HepG2 (cell line): ENCODE measurements at regions not wholly inside any gene's neighbourhood (a gene's known extent, or its start where the extent isn't known, plus 50 kb on each side); places are given as distances from the start of the nearest gene placed in this dataset.

Source experiments
- ATAC-seq: fragments of 200-7000 bp; cut with Tn5 transposase; 3 replicates; pipeline ENCODE4 v1.9.1; 2020; ENCODE audit warnings: mild to moderate bottlenecking, moderate library complexity
- BruUV-seq: library from RNA; stranded (reverse); fragments of 400-500 nt; replicated peaks from 2 replicates; lab custom pipeline; 2021; lab: Mats Ljungman, UMichigan
- CTCF ChIA-PET: fragments of 300-600 bp; formaldehyde crosslinking; extraction: SDS; loops from one replicate; lab custom pipeline; 2021; ENCODE audit warnings: low total read pairs, inconsistent platforms, low intra/inter-chr PET ratio; lab: Yijun Ruan, JAX
- POLR2A ChIA-PET: fragments of 350-600 bp; sonication (Branson Sonifier 250); formaldehyde crosslinking; loops from one replicate; lab custom pipeline; 2020; ENCODE audit warnings: antibody characterized with exemption, inconsistent platforms; lab: Yijun Ruan, JAX
- DNase-seq: peaks from one replicate; pipeline ENCODE4 v3.0.0-alpha.2; 2015; ENCODE audit warnings: low spot score
- FAIRE-seq: peaks from 3 replicates; lab custom pipeline; 2011; peaks lifted over from hg19 to GRCh38; lab: Jason Lieb, UNC
- H2AFZ ChIP-seq: one replicate; pipeline ENCODE4 v1.6.1; 2011; ENCODE audit warnings: low read length, inconsistent platforms
- H3K27ac ChIP-seq: fragments of 300-600 bp; 3 replicates; pipeline ENCODE4 v1.8.0; 2011; ENCODE audit warnings: mixed run types, mild to moderate bottlenecking, mixed read lengths, low read length, inconsistent platforms; ENCODE audit not compliant: insufficient read depth; ENCODE audit errors: extremely low read length
- H3K27me3 ChIP-seq, 2 experiments: fragments of 200-600 bp in 1 of 2; 2 replicates in 1 of 2; 3 replicates in 1 of 2; pipeline versions ENCODE4 v1.6.0 to v1.8.0; 2011; ENCODE audit warnings: low read length in 2 of 2, mild to moderate bottlenecking in 2 of 2, moderate library complexity in 2 of 2, inconsistent platforms in 1 of 2; ENCODE audit not compliant: insufficient read depth in 2 of 2, control insufficient read depth in 1 of 2
- H3K36me3 ChIP-seq, 2 experiments: fragments of 200-600 bp in 1 of 2; replicated peaks in 1 of 2; 2 replicates in 1 of 2; 3 replicates in 1 of 2; pipeline versions ENCODE4 v1.5.1 to v1.8.0; 2011; ENCODE audit warnings: low read length in 2 of 2, inconsistent platforms in 1 of 2; ENCODE audit not compliant: insufficient read depth in 2 of 2, control insufficient read depth in 1 of 2
- H3K4me1 ChIP-seq: 2 replicates; pipeline ENCODE4 v1.5.1; 2012; ENCODE audit warnings: low read length, inconsistent platforms; ENCODE audit not compliant: insufficient read depth
- H3K4me2 ChIP-seq: 2 replicates; pipeline ENCODE4 v1.6.0; 2011; ENCODE audit warnings: low read depth, low read length, inconsistent platforms
- H3K4me3 ChIP-seq, 3 experiments: fragments of 200-600 bp in 1 of 3; sonication (generic), shearing (Covaris generic) in 1 of 3; replicated peaks in 1 of 3; 2 replicates each; pipeline ENCODE4 v1.5.1; 2011 to 2016; ENCODE audit warnings: low read length in 3 of 3, inconsistent platforms in 2 of 3, low read depth in 2 of 3, mild to moderate bottlenecking in 2 of 3, control low read depth in 1 of 3, mixed read lengths in 1 of 3; ENCODE audit not compliant: insufficient read depth in 1 of 3
- H3K79me2 ChIP-seq: one replicate; pipeline ENCODE4 v1.6.1; 2011; ENCODE audit warnings: low read length, inconsistent platforms; ENCODE audit not compliant: insufficient read depth
- H3K9ac ChIP-seq: 2 replicates; pipeline ENCODE4 v1.6.0; 2011; ENCODE audit warnings: mild to moderate bottlenecking, low read depth, low read length, inconsistent platforms; ENCODE audit not compliant: insufficient read depth
- H3K9me3 ChIP-seq: 2 replicates; pipeline ENCODE4 v1.5.1; 2012; ENCODE audit warnings: mild to moderate bottlenecking, low read length
- H4K20me1 ChIP-seq: 2 replicates; pipeline ENCODE4 v1.6.0; 2011; ENCODE audit warnings: inconsistent platforms, mild to moderate bottlenecking, low read length, moderate library complexity; ENCODE audit not compliant: insufficient read depth
- CENPT ChIP-seq: sonication (generic); formaldehyde crosslinking; IDR thresholded peaks from 2 replicates; pipeline ENCODE4 v1.8.0; 2022; ENCODE audit warnings: low read depth, mild to moderate bottlenecking, moderate library complexity, missing genetic modification reagents
- HMG20A ChIP-seq: IDR thresholded peaks from 2 replicates; pipeline ENCODE4 v1.6.1; 2016; ENCODE audit warnings: borderline replicate concordance
- HNRNPK ChIP-seq: fragments of 200-400 bp; formaldehyde crosslinking; IDR thresholded peaks from 2 replicates; pipeline ENCODE4 v1.6.1; 2018; ENCODE audit warnings: low read length, low read depth, moderate library complexity, mild to moderate bottlenecking; ENCODE audit not compliant: poor library complexity, severe bottlenecking
- KDM1A ChIP-seq: IDR thresholded peaks from 2 replicates; pipeline ENCODE4 v1.6.1; 2016; ENCODE audit warnings: missing compliant biosample characterization
- RBAK ChIP-seq: sonication (generic); formaldehyde crosslinking; IDR thresholded peaks from 2 replicates; pipeline ENCODE4 v1.5.1; 2020; ENCODE audit warnings: mild to moderate bottlenecking, missing genetic modification reagents
- TCF12 ChIP-seq, 2 experiments: fragments of 450-650 bp in 1 of 2; sonication (generic) in 1 of 2; formaldehyde crosslinking in 1 of 2; IDR thresholded peaks; 2 replicates each; pipeline versions ENCODE4 v1.6.1 to v1.8.0; 2017 to 2022; ENCODE audit warnings: antibody characterized with exemption in 1 of 2, mild to moderate bottlenecking in 1 of 2, missing genetic modification reagents in 1 of 2, moderate library complexity in 1 of 2
- TSC22D2 ChIP-seq: sonication (generic); formaldehyde crosslinking; IDR thresholded peaks from 2 replicates; pipeline ENCODE4 v1.5.1; 2020; ENCODE audit warnings: missing genetic modification reagents, mild to moderate bottlenecking, borderline replicate concordance
- ZBTB37 ChIP-seq: sonication (generic); formaldehyde crosslinking; IDR thresholded peaks from 2 replicates; pipeline ENCODE4 v1.4.0; 2020; ENCODE audit warnings: mild to moderate bottlenecking, missing genetic modification reagents
- ZNF292 ChIP-seq: sonication (generic); formaldehyde crosslinking; IDR thresholded peaks from 2 replicates; pipeline ENCODE4 v1.8.1; 2022; ENCODE audit warnings: mild to moderate bottlenecking, low read depth, missing genetic modification reagents, borderline replicate concordance
- ZNF512 ChIP-seq: sonication (generic); formaldehyde crosslinking; IDR thresholded peaks from 2 replicates; pipeline ENCODE4 v1.4.0; 2020; ENCODE audit warnings: mild to moderate bottlenecking, missing genetic modification reagents
- ZNF598 ChIP-seq: sonication (generic); formaldehyde crosslinking; IDR thresholded peaks from 2 replicates; pipeline ENCODE4 v1.5.1; 2020; ENCODE audit warnings: mild to moderate bottlenecking, missing genetic modification reagents, borderline replicate concordance
- ZNF777 ChIP-seq: sonication (generic); formaldehyde crosslinking; IDR thresholded peaks from 2 replicates; pipeline ENCODE4 v1.4.0; 2020; ENCODE audit warnings: missing genetic modification reagents
- WGBS: methylation state at CpG from one replicate; pipeline ENCODE4 v1.1.6; 2017; ENCODE audit warnings: low lambda C conversion rate; 5-methylcytosine and 5-hydroxymethylcytosine counted together
- in situ Hi-C: cut with HindIII; loops from 2 replicates; pipeline ENCODE4 v1.10.0; 2017; ENCODE audit warnings: low pct_unique_long_range_greater_than_20kb; ENCODE audit not compliant: extremely low pct_ligation_motif_present
- intact Hi-C: fragments of 100-400 bp; cut with micrococcal nuclease; formaldehyde crosslinking; loops from one replicate; pipeline ENCODE4 v1.10.0; 2022; ENCODE audit not compliant: unreplicated experiment
- TF ChIP-seq, protein P1 (sequence below): sonication (generic); formaldehyde crosslinking; IDR thresholded peaks from 2 replicates; pipeline ENCODE4 v1.4.0; 2020; ENCODE audit warnings: missing genetic modification reagents
- TF ChIP-seq, protein P2 (sequence below): IDR thresholded peaks from 2 replicates; pipeline ENCODE4 v1.6.1; 2016; ENCODE audit warnings: missing biosample characterization, missing genetic modification reagents, low read depth

GRCh38 chr6:33956206-33956605 is 152.4 kb upstream of the MLN start:
- H3K27me3 ChIP-seq = peaks cover 3 to 52% of the 10 kb centered on the region in 2 experiments; a peak in 4 of 5 replicates
- H3K4me2 ChIP-seq = no peak overlapping the region
- TF ChIP-seq HNRNPK (no peak), CENPT (CRISPR knock-in tag) (no peak), ZNF512 (no peak), ZNF598 (CRISPR knock-in tag) (no peak), TSC22D2 (CRISPR knock-in tag) (no peak), ZBTB37 (CRISPR knock-in tag) (no peak), KDM1A (CRISPR knock-in tag) (no peak), HMG20A (no peak), ZNF777 (CRISPR knock-in tag) (no peak), ZNF292 (CRISPR knock-in tag) (no peak), TCF12 (IDR thresholded peaks at IDR 0.05) (no peak), TCF12 (CRISPR knock-in tag; IDR thresholded peaks at IDR 0.05) (no peak), RBAK (CRISPR knock-in tag) (no peak)
- TF ChIP-seq, protein P1, sequence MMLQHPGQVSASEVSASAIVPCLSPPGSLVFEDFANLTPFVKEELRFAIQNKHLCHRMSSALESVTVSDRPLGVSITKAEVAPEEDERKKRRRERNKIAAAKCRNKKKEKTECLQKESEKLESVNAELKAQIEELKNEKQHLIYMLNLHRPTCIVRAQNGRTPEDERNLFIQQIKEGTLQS (CRISPR knock-in tag) = no peak
- TF ChIP-seq, protein P2, sequence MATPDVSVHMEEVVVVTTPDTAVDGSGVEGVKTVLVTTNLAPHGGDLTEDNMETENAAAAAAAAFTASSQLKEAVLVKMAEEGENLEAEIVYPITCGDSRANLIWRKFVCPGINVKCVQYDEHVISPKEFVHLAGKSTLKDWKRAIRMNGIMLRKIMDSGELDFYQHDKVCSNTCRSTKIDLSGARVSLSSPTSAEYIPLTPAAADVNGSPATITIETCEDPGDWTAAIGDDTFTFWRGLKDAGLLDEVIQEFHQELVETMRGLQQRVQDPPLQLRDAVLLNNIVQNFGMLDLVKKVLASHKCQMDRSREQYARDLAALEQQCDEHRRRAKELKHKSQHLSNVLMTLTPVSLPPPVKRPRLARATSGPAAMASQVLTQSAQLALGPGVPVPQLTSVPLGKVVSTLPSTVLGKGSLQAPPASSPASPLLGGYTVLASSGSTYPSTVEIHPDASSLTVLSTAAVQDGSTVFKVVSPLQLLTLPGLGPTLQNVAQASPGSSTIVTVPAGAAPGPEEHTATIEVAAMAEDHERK (CRISPR knock-in tag) = no peak
- intact Hi-C loops (no loop called here), in situ Hi-C loops (no loop called here)
- POLR2A ChIA-PET = no interaction called here
- H3K4me1 ChIP-seq = no peaks in the 10 kb centered on the region
- no peak overlapping the region for H2AFZ ChIP-seq
- no TSS peak for BruUV-seq
- WGBS = 32% methylated on average over 13 of the region's 13 CpGs
- no peak overlapping the region for H3K4me3 ChIP-seq
- no peak overlapping the region for H3K27ac ChIP-seq
- H4K20me1 ChIP-seq = no peaks in the 10 kb centered on the region; the same call in 1 of the 2 replicates
- no peak overlapping the region for H3K9ac ChIP-seq
- FAIRE-seq (no peak), ATAC-seq (no peak), DNase-seq (no peak)
- H3K36me3 ChIP-seq = no peaks in the 10 kb centered on the region
- H3K79me2 ChIP-seq = no peaks in the 10 kb centered on the region
- CTCF ChIA-PET = no interaction called here
- no peaks in the 10 kb centered on the region for H3K9me3 ChIP-seq
